ENCODE measurements at regions not wholly inside any gene's neighbourhood (a gene's known extent, or its start where the extent isn't known, plus 50 kb on each side); places are given as distances from the start of the nearest gene placed in this dataset.

- H3K4me3 Mint-ChIP-seq: no peak overlapping the region
- no peaks in the 10 kb centered on the region for H3K27me3 Mint-ChIP-seq (ENCODE audit: insufficient read depth)
- no peak overlapping the region; the same call in 1 of the 2 replicates for H3K27ac Mint-ChIP-seq
- no peaks in the 10 kb centered on the region for H3K9me3 Mint-ChIP-seq
- no peak for DNase-seq
- no peaks in the 10 kb centered on the region for H3K36me3 Mint-ChIP-seq (ENCODE audit: low read depth)
- no peak for TF ChIP-seq CTCF (IDR thresholded peaks at IDR 0.05)
- peaks cover 48% of the 10 kb centered on the region for H3K4me1 Mint-ChIP-seq (ENCODE audit: low read depth)
Measured at GRCh38 chr13:79913141-79913827, 427.6 kb downstream of the SPRY2 start.

GRCh38 chr13:79912403-79912802 is 428.5 kb downstream of the SPRY2 start:
- Mint-ChIP-seq H3K27ac (no peak overlapping the region), H3K9me3 (no peaks in the 10 kb centered on the region), H3K4me3 (no peak overlapping the region), H3K27me3 (ENCODE audit: insufficient read depth) (no peaks in the 10 kb centered on the region), H3K36me3 (ENCODE audit: low read depth) (no peaks in the 10 kb centered on the region), H3K4me1 (ENCODE audit: low read depth) (peaks cover 48% of the 10 kb centered on the region)
- DNase-seq: no peak
- TF ChIP-seq CTCF (IDR thresholded peaks at IDR 0.05): no peak

- Mint-ChIP-seq H3K36me3 (ENCODE audit: low read depth) (no peaks in the 10 kb centered on the region), H3K4me1 (ENCODE audit: low read depth) (peaks cover 48% of the 10 kb centered on the region), H3K27ac (no peak overlapping the region; the same call in 1 of the 2 replicates), H3K27me3 (ENCODE audit: insufficient read depth) (no peaks in the 10 kb centered on the region), H3K9me3 (no peaks in the 10 kb centered on the region), H3K4me3 (no peak overlapping the region)
- DNase-seq: no peak
- no peak for TF ChIP-seq CTCF (IDR thresholded peaks at IDR 0.05)
Measured at GRCh38 chr13:79910875-79911540, 429.9 kb downstream of the SPRY2 start.

- H3K36me3 Mint-ChIP-seq (ENCODE audit: low read depth): no peaks in the 10 kb centered on the region
- H3K9me3 Mint-ChIP-seq: no peaks in the 10 kb centered on the region
- no peak overlapping the region for H3K27ac Mint-ChIP-seq
- no peak for DNase-seq
- peaks cover 40% of the 10 kb centered on the region for H3K4me1 Mint-ChIP-seq (ENCODE audit: low read depth)
- H3K4me3 Mint-ChIP-seq: no peak overlapping the region
- no peaks in the 10 kb centered on the region for H3K27me3 Mint-ChIP-seq (ENCODE audit: insufficient read depth)
- no peak for TF ChIP-seq CTCF (IDR thresholded peaks at IDR 0.05)
Measured at GRCh38 chr13:79909644-79910043, 428.7 kb downstream of the NDFIP2 start.

- Mint-ChIP-seq H3K27ac (no peak overlapping the region), H3K4me3 (no peak overlapping the region), H3K4me1 (ENCODE audit: low read depth) (peaks cover 31% of the 10 kb centered on the region), H3K27me3 (ENCODE audit: insufficient read depth) (no peaks in the 10 kb centered on the region), H3K9me3 (no peaks in the 10 kb centered on the region), H3K36me3 (ENCODE audit: low read depth) (no peaks in the 10 kb centered on the region)
- TF ChIP-seq CTCF (IDR thresholded peaks at IDR 0.05): no peak
- DNase-seq: no peak
Measured at GRCh38 chr13:79908381-79908780, 427.4 kb downstream of the NDFIP2 start.

Data from HFFc6 (cell line).